Neural cell (in vitro differentiated cells): ENCODE measurements at regions not wholly inside any gene's neighbourhood (a gene's known extent, or its start where the extent isn't known, plus 50 kb on each side); places are given as distances from the start of the nearest gene placed in this dataset.

ENCODE experiments used
- CTCF ChIP-seq: fragments of 450-650 bp; IDR thresholded peaks from 2 replicates; pipeline ENCODE4 v1.5.1; 2014; ENCODE audit warnings: antibody characterized with exemption, mild to moderate bottlenecking, moderate library complexity; ENCODE audit not compliant: poor library complexity, severe bottlenecking
- POLR2AphosphoS5 ChIP-seq: IDR thresholded peaks from 2 replicates; pipeline ENCODE4 v1.6.1; 2012

- no peak for TF ChIP-seq POLR2AphosphoS5
- no peak for TF ChIP-seq CTCF
Observed at GRCh38 chr9:28197653-28198052, 624.4 kb upstream of the C9orf72 start.
